ENCODE measurements at regions not wholly inside any gene's neighbourhood (a gene's known extent, or its start where the extent isn't known, plus 50 kb on each side); places are given as distances from the start of the nearest gene placed in this dataset.

GRCh38 chr17:45732926-45733505 lies 51.1 kb upstream of the CRHR1 start:
- no peak for DNase-seq
- in situ Hi-C loops (cut with HindIII; ENCODE audit: low pct_ligation_motif_present, low pct_unique_long_range_greater_than_20kb, low sequenced_read_pairs), result no loop called here

- DNase-seq, result no peak
- in situ Hi-C loops (cut with HindIII; ENCODE audit: low pct_ligation_motif_present, low pct_unique_long_range_greater_than_20kb, low sequenced_read_pairs), result no loop called here
These were observed 50.3 kb upstream of the CRHR1 start for GRCh38 chr17:45733781-45734180.

All from ACHN (cell line).